ENCODE measurements at regions not wholly inside any gene's neighbourhood (a gene's known extent, or its start where the extent isn't known, plus 50 kb on each side); places are given as distances from the start of the nearest gene placed in this dataset.

DNA sequence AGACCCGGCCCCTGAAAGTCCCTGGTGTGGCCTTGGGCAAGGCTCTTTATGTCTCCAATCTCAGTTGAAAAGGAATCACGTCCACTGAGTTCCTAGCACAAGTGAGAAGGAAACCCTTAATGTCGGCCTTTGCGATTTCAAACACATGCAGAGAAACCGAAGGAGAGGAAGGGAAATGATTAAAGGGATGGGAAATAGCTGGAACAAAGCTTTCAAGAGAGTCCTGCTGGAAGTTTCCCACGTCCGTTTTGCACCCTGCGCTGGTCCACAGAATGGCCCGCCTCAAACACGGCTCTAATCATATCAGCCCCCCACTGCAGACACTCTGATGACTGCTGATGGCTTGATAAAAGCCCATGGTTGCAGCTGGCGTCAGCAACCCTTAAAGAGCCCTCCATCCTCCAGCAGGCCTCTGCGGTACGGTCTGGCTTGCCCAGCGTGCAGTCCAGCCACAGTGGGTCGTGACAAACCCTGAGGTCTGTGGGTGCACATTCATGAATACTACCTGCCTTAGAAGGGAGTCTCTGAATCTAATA lies 765.5 kb upstream of the EEF2KMT start:
- ATAC-seq (no peak), DNase-seq (no peak)
- Histone ChIP-seq H3K4me1 (ENCODE audit: insufficient read depth, low read length) (no peaks in the 10 kb centered on the region), H3K9me2 (replicated peaks; ENCODE audit: low read length) (no peaks in the 10 kb centered on the region), H3K4me2 (ENCODE audit: low read length) (no peak overlapping the region), H3K27ac (ENCODE audit: low read length) (no peak overlapping the region), H2AFZ (ENCODE audit: low read length) (no peak overlapping the region), H3F3A (ENCODE audit: low read length, unreplicated experiment) (no peaks in the 10 kb centered on the region), H4K20me1 (ENCODE audit: low read length) (no peaks in the 10 kb centered on the region), H3K9me3 (ENCODE audit: low read length) (no peaks in the 10 kb centered on the region), H3K27me3 (ENCODE audit: low read length) (no peaks in the 10 kb centered on the region), H3K4me3 (ENCODE audit: low read length) (no peak overlapping the region), H3K9ac (ENCODE audit: low read length) (no peak overlapping the region), H3K36me3 (ENCODE audit: low read depth, low read length) (no peaks in the 10 kb centered on the region), H3K79me2 (ENCODE audit: low read length) (no peaks in the 10 kb centered on the region)
- CTCF ChIA-PET, result no interaction called here
- TF ChIP-seq EZH2phosphoT487 (IDR thresholded peaks at IDR 0.05; ENCODE audit: borderline replicate concordance, low read length) (no peak), CTCF (conservative IDR thresholded peaks at IDR 0.05; ENCODE audit: low read depth, low read length) (no peak), EZH2 (IDR thresholded peaks at IDR 0.05; ENCODE audit: low read length, unreplicated experiment) (no peak)
- intact Hi-C loops (cut with micrococcal nuclease), result no loop called here
- POLR2A ChIA-PET (ENCODE audit: unreplicated experiment), result no interaction called here
- no TSS peak for BruUV-seq (replicated peaks)

GRCh38 chr16:5862103-5862840 lies 764.7 kb upstream of the EEF2KMT start:
- Histone ChIP-seq H3K27ac (ENCODE audit: low read length) (no peak overlapping the region), H4K20me1 (ENCODE audit: low read length) (no peaks in the 10 kb centered on the region), H3F3A (ENCODE audit: low read length, unreplicated experiment) (no peaks in the 10 kb centered on the region), H3K9ac (ENCODE audit: low read length) (no peak overlapping the region), H3K4me1 (ENCODE audit: insufficient read depth, low read length) (no peaks in the 10 kb centered on the region), H3K4me2 (ENCODE audit: low read length) (no peak overlapping the region), H2AFZ (ENCODE audit: low read length) (no peak overlapping the region), H3K4me3 (ENCODE audit: low read length) (no peak overlapping the region), H3K9me3 (ENCODE audit: low read length) (no peaks in the 10 kb centered on the region), H3K79me2 (ENCODE audit: low read length) (no peaks in the 10 kb centered on the region), H3K27me3 (ENCODE audit: low read length) (no peaks in the 10 kb centered on the region), H3K36me3 (ENCODE audit: low read depth, low read length) (no peaks in the 10 kb centered on the region), H3K9me2 (replicated peaks; ENCODE audit: low read length) (no peaks in the 10 kb centered on the region)
- BruUV-seq (replicated peaks), result no TSS peak
- POLR2A ChIA-PET (ENCODE audit: unreplicated experiment), result no interaction called here
- ATAC-seq (no peak), DNase-seq (no peak)
- TF ChIP-seq CTCF (conservative IDR thresholded peaks at IDR 0.05; ENCODE audit: low read depth, low read length), result no peak
- no peak for TF ChIP-seq EZH2phosphoT487 (IDR thresholded peaks at IDR 0.05; ENCODE audit: borderline replicate concordance, low read length)
- TF ChIP-seq EZH2 (IDR thresholded peaks at IDR 0.05; ENCODE audit: low read length, unreplicated experiment), result no peak
- CTCF ChIA-PET, result no interaction called here
- intact Hi-C loops (cut with micrococcal nuclease), result no loop called here

- Histone ChIP-seq H3K4me3 (ENCODE audit: low read length) (no peak overlapping the region), H3K9ac (ENCODE audit: low read length) (no peak overlapping the region), H3K27me3 (ENCODE audit: low read length) (no peaks in the 10 kb centered on the region), H3K9me2 (replicated peaks; ENCODE audit: low read length) (no peaks in the 10 kb centered on the region), H3K4me1 (ENCODE audit: insufficient read depth, low read length) (no peaks in the 10 kb centered on the region), H3F3A (ENCODE audit: low read length, unreplicated experiment) (no peaks in the 10 kb centered on the region), H4K20me1 (ENCODE audit: low read length) (no peaks in the 10 kb centered on the region), H3K27ac (ENCODE audit: low read length) (no peak overlapping the region), H3K9me3 (ENCODE audit: low read length) (no peaks in the 10 kb centered on the region), H3K4me2 (ENCODE audit: low read length) (no peak overlapping the region), H2AFZ (ENCODE audit: low read length) (no peak overlapping the region), H3K36me3 (ENCODE audit: low read depth, low read length) (no peaks in the 10 kb centered on the region), H3K79me2 (ENCODE audit: low read length) (no peaks in the 10 kb centered on the region)
- DNase-seq (no peak), ATAC-seq (no peak)
- TF ChIP-seq EZH2phosphoT487 (IDR thresholded peaks at IDR 0.05; ENCODE audit: borderline replicate concordance, low read length), result no peak
- TF ChIP-seq EZH2 (IDR thresholded peaks at IDR 0.05; ENCODE audit: low read length, unreplicated experiment), result no peak
- TF ChIP-seq CTCF (conservative IDR thresholded peaks at IDR 0.05; ENCODE audit: low read depth, low read length), result no peak
- intact Hi-C loops (cut with micrococcal nuclease), result no loop called here
- CTCF ChIA-PET, result no interaction called here
- BruUV-seq (replicated peaks), result no TSS peak
- POLR2A ChIA-PET (ENCODE audit: unreplicated experiment), result no interaction called here
Observed at GRCh38 chr16:5861241-5861640, 763.6 kb upstream of the EEF2KMT start.
